B cell (primary cell): ENCODE measurements at regions not wholly inside any gene's neighbourhood (a gene's known extent, or its start where the extent isn't known, plus 50 kb on each side); places are given as distances from the start of the nearest gene placed in this dataset.

Source experiments
- ATAC-seq: fragments of 200-7000 bp; cut with Tn5 transposase; one replicate; pipeline ENCODE4 v1.10.0; 2021; ENCODE audit warnings: low read depth, mild to moderate bottlenecking, moderate number of reproducible peaks, moderate library complexity
- CTCF ChIA-PET: fragments of 350-600 bp; sonication (Branson Sonifier 250); formaldehyde crosslinking; loops from one replicate; lab custom pipeline; 2021; ENCODE audit warnings: antibody characterized with exemption, inconsistent platforms; lab: Charles Lee
- POLR2A ChIA-PET: fragments of 350-600 bp; sonication (Branson Sonifier 250); formaldehyde crosslinking; loops from one replicate; lab custom pipeline; 2021; ENCODE audit warnings: antibody characterized with exemption; lab: Charles Lee
- DNase-seq: peaks from one replicate; pipeline ENCODE4 v3.0.0; 2013
- H2AFZ ChIP-seq: 2 replicates; pipeline ENCODE4 v1.6.1; 2012; ENCODE audit warnings: mild to moderate bottlenecking, low read depth, low read length; ENCODE audit not compliant: insufficient read depth, poor library complexity, severe bottlenecking
- H3K27ac ChIP-seq, 2 donors: 1 replicate in 1 of 2; 2 replicates in 1 of 2; pipeline ENCODE4 v1.5.1; 2012 to 2013; ENCODE audit warnings: low read length in 2 of 2, mild to moderate bottlenecking in 2 of 2, moderate library complexity in 1 of 2
- H3K27me3 ChIP-seq, 4 experiments: fragments of 200-600 bp in 1 of 4; sonication (generic) in 1 of 4; replicated peaks in 1 of 4; 1 replicate in 2 of 4; 2 replicates in 2 of 4; pipeline versions ENCODE4 v1.6.1 to v1.7.0; 2013 to 2016; ENCODE audit warnings: low read length in 3 of 4, mild to moderate bottlenecking in 2 of 4, mixed read lengths in 1 of 4, moderate library complexity in 1 of 4; ENCODE audit not compliant: insufficient read depth in 4 of 4, control insufficient read depth in 3 of 4; ENCODE audit errors: control extremely low read depth in 1 of 4
- H3K36me3 ChIP-seq, 2 experiments: replicated peaks in 1 of 2; 1 replicate in 1 of 2; 2 replicates in 1 of 2; pipeline versions ENCODE4 v1.6.1 to v1.7.1; 2013; ENCODE audit warnings: low read length in 1 of 2; ENCODE audit not compliant: insufficient read depth in 2 of 2, control insufficient read depth in 1 of 2; ENCODE audit errors: control extremely low read depth in 1 of 2, extremely low read depth in 1 of 2
- H3K4me1 ChIP-seq, 2 donors: fragments of 200-600 bp in 1 of 2; sonication (generic) in 1 of 2; 1 replicate in 1 of 2; 2 replicates in 1 of 2; pipeline versions ENCODE4 v1.5.1 to v1.6.1; 2013 to 2017; ENCODE audit warnings: low read length in 2 of 2; ENCODE audit not compliant: control insufficient read depth in 2 of 2, insufficient read depth in 2 of 2
- H3K4me2 ChIP-seq: replicated peaks from 2 replicates; pipeline ENCODE3; 2012; ENCODE audit warnings: mild to moderate bottlenecking, low read depth, low read length; ENCODE audit not compliant: poor library complexity, severe bottlenecking
- H3K4me3 ChIP-seq, 5 experiments: fragments of 200-600 bp in 1 of 5; sonication (generic) in 1 of 5; 1 replicate in 3 of 5; 2 replicates in 2 of 5; pipeline versions ENCODE4 v1.5.1 to v1.7.0; 2011 to 2016; ENCODE audit warnings: low read length in 4 of 5, mild to moderate bottlenecking in 4 of 5, low read depth in 2 of 5, control low read depth in 1 of 5, moderate library complexity in 1 of 5; ENCODE audit not compliant: insufficient read depth in 1 of 5; ENCODE audit errors: control extremely low read depth in 1 of 5, extremely low read depth in 1 of 5
- H3K79me2 ChIP-seq: fragments of 200-600 bp; sonication (generic); one replicate; pipeline ENCODE4 v1.6.0; 2016; ENCODE audit warnings: low read length; ENCODE audit not compliant: control insufficient read depth, insufficient read depth
- H3K9ac ChIP-seq: fragments of 200-600 bp; sonication (generic); 2 replicates; pipeline ENCODE4 v1.6.1; 2017; ENCODE audit warnings: mild to moderate bottlenecking, low read length, moderate library complexity
- H3K9me3 ChIP-seq, 3 donors: one replicate each; pipeline versions ENCODE4 v1.6.1 to v1.7.1; 2013; ENCODE audit warnings: low read length in 2 of 3; ENCODE audit not compliant: control insufficient read depth in 2 of 3, insufficient read depth in 1 of 3; ENCODE audit errors: control extremely low read depth in 1 of 3
- H4K20me1 ChIP-seq: 2 replicates; pipeline ENCODE4 v1.6.0; 2012; ENCODE audit warnings: mild to moderate bottlenecking, low read length; ENCODE audit not compliant: insufficient read depth, control insufficient read depth, poor library complexity, severe bottlenecking
- H3K27ac Mint-ChIP-seq: one replicate; pipeline ENCODE4 v1.8.0; 2021; ENCODE audit warnings: mixed read lengths
- H3K27me3 Mint-ChIP-seq: one replicate; pipeline ENCODE4 v1.8.0; 2021; ENCODE audit warnings: mixed read lengths
- H3K4me1 Mint-ChIP-seq: one replicate; pipeline ENCODE4 v1.8.0; 2021; ENCODE audit warnings: mixed read lengths
- H3K4me3 Mint-ChIP-seq: one replicate; pipeline ENCODE4 v1.8.0; 2021; ENCODE audit warnings: mixed read lengths
- H3K9me3 Mint-ChIP-seq: one replicate; pipeline ENCODE4 v1.8.0; 2022; ENCODE audit warnings: mixed read lengths; ENCODE audit not compliant: insufficient read depth
- EZH2 ChIP-seq: IDR thresholded peaks from 2 replicates; pipeline ENCODE4 v1.6.1; 2012; ENCODE audit warnings: borderline replicate concordance, low read depth, mild to moderate bottlenecking, moderate library complexity, low read length; ENCODE audit not compliant: insufficient read depth, poor library complexity, severe bottlenecking
- WGBS: methylation state at CpG from one replicate; pipeline ENCODE4 v1.1.5; 2013; ENCODE audit warnings: missing lambda C conversion rate; ENCODE audit not compliant: insufficient coverage; 5-methylcytosine and 5-hydroxymethylcytosine counted together
- intact Hi-C: fragments of 100-400 bp; cut with micrococcal nuclease; formaldehyde crosslinking; loops from one replicate; pipeline ENCODE4 v1.10.0; 2022
- TF ChIP-seq, protein P1 (sequence below): fragments of 200-600 bp; IDR thresholded peaks from one replicate; pipeline ENCODE4 v1.8.0; 2022; ENCODE audit warnings: antibody characterized with exemption, mild to moderate bottlenecking

DNA sequence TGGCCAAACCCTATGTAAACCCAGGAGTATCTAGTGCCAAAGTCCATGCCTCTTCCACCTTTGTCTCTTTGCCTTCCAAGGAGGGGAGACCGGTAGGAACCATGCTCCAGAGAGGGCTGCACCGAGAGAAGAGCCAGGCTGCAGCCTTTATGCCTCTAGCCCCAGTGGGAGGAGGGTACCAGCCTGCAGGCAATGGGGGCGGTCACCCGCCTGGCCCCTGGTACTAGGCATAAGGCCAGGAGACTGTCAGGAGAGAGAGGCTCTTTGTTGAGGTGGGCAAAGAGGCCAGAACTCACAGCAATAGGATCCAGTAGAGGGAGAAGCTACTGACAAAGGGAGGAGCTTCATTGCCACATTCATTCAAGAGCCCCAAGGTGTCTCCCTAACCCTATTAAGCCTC lies 146.6 kb upstream of the PDE1C start:
- POLR2A ChIA-PET, result no interaction called here
- 96% methylated on average over 3 of the region's 4 CpGs for WGBS
- no peaks in the 10 kb centered on the region for H3K4me1 Mint-ChIP-seq
- intact Hi-C loops, result no loop called here
- no peak overlapping the region for H3K27ac Mint-ChIP-seq
- Histone ChIP-seq H3K36me3 (no peaks in the 10 kb centered on the region), H3K27ac (no peak overlapping the region), H3K27me3 (no peaks in the 10 kb centered on the region), H4K20me1 (no peaks in the 10 kb centered on the region), H2AFZ (no peak overlapping the region), H3K4me2 (no peak overlapping the region), H3K79me2 (no peaks in the 10 kb centered on the region), H3K4me1 (no peaks in the 10 kb centered on the region), H3K4me3 (no peak overlapping the region), H3K9me3 (no peaks in the 10 kb centered on the region), H3K9ac (no peak overlapping the region)
- H3K27me3 Mint-ChIP-seq, result peaks cover 5% of the 10 kb centered on the region
- no peak overlapping the region for H3K4me3 Mint-ChIP-seq
- no peak for ATAC-seq
- no peaks in the 10 kb centered on the region for H3K9me3 Mint-ChIP-seq
- CTCF ChIA-PET, result no interaction called here
- TF ChIP-seq EZH2, result no peak
- TF ChIP-seq, protein P1, sequence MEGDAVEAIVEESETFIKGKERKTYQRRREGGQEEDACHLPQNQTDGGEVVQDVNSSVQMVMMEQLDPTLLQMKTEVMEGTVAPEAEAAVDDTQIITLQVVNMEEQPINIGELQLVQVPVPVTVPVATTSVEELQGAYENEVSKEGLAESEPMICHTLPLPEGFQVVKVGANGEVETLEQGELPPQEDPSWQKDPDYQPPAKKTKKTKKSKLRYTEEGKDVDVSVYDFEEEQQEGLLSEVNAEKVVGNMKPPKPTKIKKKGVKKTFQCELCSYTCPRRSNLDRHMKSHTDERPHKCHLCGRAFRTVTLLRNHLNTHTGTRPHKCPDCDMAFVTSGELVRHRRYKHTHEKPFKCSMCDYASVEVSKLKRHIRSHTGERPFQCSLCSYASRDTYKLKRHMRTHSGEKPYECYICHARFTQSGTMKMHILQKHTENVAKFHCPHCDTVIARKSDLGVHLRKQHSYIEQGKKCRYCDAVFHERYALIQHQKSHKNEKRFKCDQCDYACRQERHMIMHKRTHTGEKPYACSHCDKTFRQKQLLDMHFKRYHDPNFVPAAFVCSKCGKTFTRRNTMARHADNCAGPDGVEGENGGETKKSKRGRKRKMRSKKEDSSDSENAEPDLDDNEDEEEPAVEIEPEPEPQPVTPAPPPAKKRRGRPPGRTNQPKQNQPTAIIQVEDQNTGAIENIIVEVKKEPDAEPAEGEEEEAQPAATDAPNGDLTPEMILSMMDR, result no peak
- no peak for DNase-seq

DNA sequence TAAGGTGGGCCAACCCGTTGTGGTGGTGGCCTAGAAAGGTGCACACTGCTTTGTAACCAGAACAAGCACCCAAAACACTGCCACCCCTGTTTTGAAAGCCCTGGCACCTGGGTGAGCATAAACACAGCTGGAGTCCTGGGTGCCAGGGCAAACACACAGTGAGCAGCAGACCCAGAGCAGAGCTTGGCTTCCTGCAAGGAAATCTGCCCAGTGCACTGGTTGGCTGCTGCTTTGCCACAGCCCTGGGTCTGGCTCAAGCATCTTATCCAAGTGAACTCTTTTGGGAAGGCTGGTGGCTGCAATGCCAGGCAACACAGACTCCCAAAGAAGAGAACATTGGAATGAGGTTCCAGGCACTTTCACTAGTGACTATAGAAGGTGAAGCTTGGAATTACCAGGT lies 145.5 kb upstream of the PDE1C start:
- ATAC-seq, result no peak

More for the DNA sequence above, 145.5 kb upstream of the PDE1C start:
- no peaks in the 10 kb centered on the region for H3K9me3 ChIP-seq
- TF ChIP-seq EZH2, result no peak
- no peaks in the 10 kb centered on the region for H3K79me2 ChIP-seq
- ChIA-PET POLR2A (no interaction called here), CTCF (no interaction called here)
- Mint-ChIP-seq H3K4me1 (no peaks in the 10 kb centered on the region), H3K9me3 (no peaks in the 10 kb centered on the region), H3K27ac (no peak overlapping the region), H3K4me3 (no peak overlapping the region), H3K27me3 (peaks cover under 1% of the 10 kb centered on the region)
- no peak overlapping the region for H3K4me2 ChIP-seq
- no peak overlapping the region for H3K4me3 ChIP-seq
- no peak overlapping the region for H3K9ac ChIP-seq
- intact Hi-C loops, result no loop called here
- 67% methylated on average over 1 of the region's 1 CpG for WGBS
- no peak overlapping the region for H3K27ac ChIP-seq
- DNase-seq, result no peak
- no peak overlapping the region for H2AFZ ChIP-seq
- no peaks in the 10 kb centered on the region for H3K4me1 ChIP-seq
- H4K20me1 ChIP-seq, result no peaks in the 10 kb centered on the region
- no peaks in the 10 kb centered on the region for H3K27me3 ChIP-seq
- no peaks in the 10 kb centered on the region for H3K36me3 ChIP-seq
